H1 (cell line): ENCODE measurements at regions not wholly inside any gene's neighbourhood (a gene's known extent, or its start where the extent isn't known, plus 50 kb on each side); places are given as distances from the start of the nearest gene placed in this dataset.

Experiments
- CTCF ChIA-PET: fragments of 300-600 bp; sonication (Branson Sonifier 250); formaldehyde crosslinking; loops from one replicate; lab custom pipeline; 2021; ENCODE audit not compliant: partially characterized antibody; lab: Charles Lee
- POLR2A ChIA-PET: fragments of 300-600 bp; sonication (Branson Sonifier 250); formaldehyde crosslinking; loops from one replicate; lab custom pipeline; 2021; ENCODE audit warnings: inconsistent platforms; ENCODE audit not compliant: partially characterized antibody; lab: Charles Lee
- DNase-seq, 2 experiments: peaks; one replicate each; pipeline versions ENCODE4 v3.0.0 to v3.0.0-alpha.2; 2010 to 2022; ENCODE audit warnings: low spot score in 2 of 2, low read depth in 1 of 2, mixed read lengths in 1 of 2
- FAIRE-seq: peaks from 2 replicates; lab custom pipeline; 2011; peaks lifted over from hg19 to GRCh38; lab: Jason Lieb, UNC
- H2AFZ ChIP-seq: 2 replicates; pipeline ENCODE4 v1.8.1; 2012; ENCODE audit warnings: low read length, inconsistent platforms
- H2AK5ac ChIP-seq: 2 replicates; pipeline ENCODE4 v1.6.1; 2013; ENCODE audit warnings: low read depth, low read length
- H2BK120ac ChIP-seq: replicated peaks from 2 replicates; pipeline ENCODE3; 2013; ENCODE audit warnings: low read depth, low read length, inconsistent platforms
- H2BK12ac ChIP-seq: 2 replicates; pipeline ENCODE4 v1.6.1; 2013; ENCODE audit warnings: low read depth, low read length
- H2BK15ac ChIP-seq: 2 replicates; pipeline ENCODE4 v1.6.1; 2013; ENCODE audit warnings: low read length
- H2BK20ac ChIP-seq: 2 replicates; pipeline ENCODE4 v1.6.1; 2013; ENCODE audit warnings: low read length
- H2BK5ac ChIP-seq: 2 replicates; pipeline ENCODE4 v1.6.1; 2013; ENCODE audit warnings: low read depth, low read length
- H3K14ac ChIP-seq: 2 replicates; pipeline ENCODE4 v1.6.1; 2013; ENCODE audit warnings: inconsistent platforms; ENCODE audit not compliant: insufficient read length
- H3K18ac ChIP-seq: 2 replicates; pipeline ENCODE4 v1.6.1; 2013; ENCODE audit warnings: low read length; ENCODE audit errors: extremely low read depth
- H3K23ac ChIP-seq: 2 replicates; pipeline ENCODE4 v1.6.1; 2013; ENCODE audit warnings: inconsistent platforms; ENCODE audit not compliant: insufficient read length
- H3K23me2 ChIP-seq: 2 replicates; pipeline ENCODE4 v1.6.1; 2013; ENCODE audit warnings: low read depth, low read length
- H3K27ac ChIP-seq: 2 replicates; pipeline ENCODE4 v1.6.1; 2011; ENCODE audit warnings: low read depth, low read length, inconsistent platforms
- H3K27me3 ChIP-seq, 4 experiments: replicated peaks in 1 of 4; 1 replicate in 1 of 4; 2 replicates in 3 of 4; pipeline versions ENCODE4 v1.6.1 to v1.8.1; 2011 to 2013; ENCODE audit warnings: low read length in 3 of 4, mild to moderate bottlenecking in 3 of 4, inconsistent platforms in 2 of 4, mixed read lengths in 2 of 4, moderate library complexity in 1 of 4; ENCODE audit not compliant: control insufficient read depth in 3 of 4, insufficient read depth in 3 of 4; ENCODE audit errors: extremely low read depth in 1 of 4
- H3K36me3 ChIP-seq, 4 experiments: 2 replicates each; pipeline versions ENCODE4 v1.6.1 to v1.8.1; 2011 to 2013; ENCODE audit warnings: mild to moderate bottlenecking in 4 of 4, low read length in 3 of 4, moderate library complexity in 2 of 4, control low read depth in 1 of 4, inconsistent platforms in 1 of 4; ENCODE audit not compliant: insufficient read depth in 4 of 4, control insufficient read depth in 2 of 4
- H3K4ac ChIP-seq: replicated peaks from 2 replicates; pipeline ENCODE3; 2013; ENCODE audit warnings: low read length, low read depth, mixed read lengths, inconsistent platforms; ENCODE audit not compliant: insufficient read length
- H3K4me1 ChIP-seq, 4 experiments: replicated peaks in 1 of 4; 1 replicate in 1 of 4; 2 replicates in 3 of 4; pipeline versions ENCODE4 v1.6.1 to v1.8.1; 2011 to 2013; ENCODE audit warnings: low read length in 3 of 4, inconsistent platforms in 2 of 4, mixed read lengths in 1 of 4; ENCODE audit not compliant: insufficient read depth in 4 of 4, control insufficient read depth in 3 of 4
- H3K4me2 ChIP-seq, 2 experiments: 2 replicates each; pipeline versions ENCODE4 v1.6.1 to v1.8.1; 2011 to 2013; ENCODE audit warnings: low read depth in 2 of 2, low read length in 2 of 2, control low read depth in 1 of 2, inconsistent platforms in 1 of 2, mild to moderate bottlenecking in 1 of 2; ENCODE audit not compliant: insufficient read depth in 1 of 2
- H3K4me3 ChIP-seq, 4 experiments: fragments of 200-600, 300-600 bp in 1 of 4; sonication (generic), shearing (Covaris generic), sonication (Bioruptor Twin) in 1 of 4; 2 replicates each; pipeline versions ENCODE4 v1.5.1 to v1.8.1; 2011 to 2016; ENCODE audit warnings: low read length in 4 of 4, low read depth in 3 of 4, control low read depth in 2 of 4, inconsistent platforms in 2 of 4, mild to moderate bottlenecking in 2 of 4, mixed read lengths in 1 of 4, moderate library complexity in 1 of 4; ENCODE audit not compliant: insufficient read depth in 2 of 4; ENCODE audit errors: extremely low read depth in 1 of 4
- H3K56ac ChIP-seq: replicated peaks from 2 replicates; pipeline ENCODE3; 2013; ENCODE audit warnings: low read depth, mild to moderate bottlenecking, mixed read lengths, low read length, inconsistent platforms; ENCODE audit not compliant: insufficient read length
- H3K79me1 ChIP-seq: 2 replicates; pipeline ENCODE4 v1.6.1; 2013; ENCODE audit warnings: low read depth, low read length, control low read depth
- H3K79me2 ChIP-seq, 2 experiments: 2 replicates each; pipeline versions ENCODE4 v1.6.1 to v1.8.1; 2012 to 2013; ENCODE audit warnings: low read length in 2 of 2, mild to moderate bottlenecking in 2 of 2, inconsistent platforms in 1 of 2; ENCODE audit not compliant: insufficient read depth in 2 of 2, control insufficient read depth in 1 of 2
- H3K9ac ChIP-seq, 4 experiments: replicated peaks in 1 of 4; 1 replicate in 1 of 4; 2 replicates in 3 of 4; pipeline versions ENCODE4 v1.6.1 to v1.8.1; 2011 to 2013; ENCODE audit warnings: low read depth in 3 of 4, low read length in 3 of 4, control low read depth in 2 of 4, mild to moderate bottlenecking in 2 of 4, moderate library complexity in 2 of 4, inconsistent platforms in 1 of 4; ENCODE audit errors: extremely low read depth in 1 of 4
- H3K9me3 ChIP-seq, 2 experiments: 2 replicates each; pipeline versions ENCODE4 v1.6.1 to v1.8.1; 2012 to 2013; ENCODE audit warnings: mild to moderate bottlenecking in 2 of 2, moderate library complexity in 2 of 2, control low read depth in 1 of 2, inconsistent platforms in 1 of 2, low read depth in 1 of 2, low read length in 1 of 2, mixed read lengths in 1 of 2; ENCODE audit not compliant: insufficient read depth in 2 of 2
- H4K20me1 ChIP-seq, 2 experiments: replicated peaks in 1 of 2; 2 replicates each; pipeline versions ENCODE3 to v1.8.1; 2011 to 2013; ENCODE audit warnings: inconsistent platforms in 2 of 2, low read length in 2 of 2, mild to moderate bottlenecking in 1 of 2; ENCODE audit not compliant: insufficient read depth in 2 of 2, control insufficient read depth in 1 of 2
- H4K5ac ChIP-seq: 2 replicates; pipeline ENCODE4 v1.6.1; 2013; ENCODE audit warnings: low read length, low read depth, mixed read lengths, inconsistent platforms; ENCODE audit not compliant: insufficient read length
- H4K8ac ChIP-seq: 2 replicates; pipeline ENCODE4 v1.8.0; 2013; ENCODE audit warnings: mild to moderate bottlenecking, moderate library complexity, low read length, inconsistent platforms; ENCODE audit not compliant: insufficient read depth; ENCODE audit errors: extremely low read depth
- H4K91ac ChIP-seq: replicated peaks from 2 replicates; pipeline ENCODE3; 2013; ENCODE audit warnings: low read length, mixed read lengths, inconsistent platforms; ENCODE audit not compliant: insufficient read length
- CTCF ChIP-seq, 3 experiments: IDR thresholded peaks; 1 replicate in 2 of 3; 2 replicates in 1 of 3; pipeline versions ENCODE4 v1.5.1 to v1.6.1; 2011; ENCODE audit warnings: low read length in 3 of 3, mild to moderate bottlenecking in 3 of 3, inconsistent platforms in 2 of 3, low read depth in 1 of 3, moderate library complexity in 1 of 3; ENCODE audit not compliant: insufficient read depth in 1 of 3; ENCODE audit errors: control extremely low read depth in 1 of 3
- RBBP5 ChIP-seq: IDR thresholded peaks from 2 replicates; pipeline ENCODE4 v1.7.1; 2012; ENCODE audit warnings: low read depth, mild to moderate bottlenecking, inconsistent platforms, low read length, moderate library complexity, borderline replicate concordance
- TAF1 ChIP-seq: IDR thresholded peaks from 2 replicates; pipeline ENCODE4 v1.6.1; 2011; ENCODE audit warnings: mild to moderate bottlenecking, low read depth, low read length
- TCF12 ChIP-seq: IDR thresholded peaks from 2 replicates; pipeline ENCODE4 v1.6.1; 2011; ENCODE audit warnings: low read depth, mild to moderate bottlenecking, low read length
- TEAD4 ChIP-seq: IDR thresholded peaks from 2 replicates; pipeline ENCODE4 v1.6.1; 2012; ENCODE audit warnings: low read depth, low read length, inconsistent platforms, mixed read lengths
- WGBS, 2 experiments: shearing (Covaris generic) in 1 of 2; methylation state at CpG; one replicate each; pipeline versions ENCODE4 v1.1.6 to v1.1.7; 2013 to 2015; ENCODE audit warnings: low lambda C conversion rate in 2 of 2, mixed read lengths in 2 of 2, inconsistent platforms in 1 of 2, low coverage in 1 of 2, missing lambda C conversion rate in 1 of 2; ENCODE audit not compliant: insufficient replicate concordance in 2 of 2, insufficient coverage in 1 of 2, insufficient read length in 1 of 2; ENCODE audit errors: extremely low coverage in 1 of 2, missing lambda C conversion rate in 1 of 2; 5-methylcytosine and 5-hydroxymethylcytosine counted together

DNA sequence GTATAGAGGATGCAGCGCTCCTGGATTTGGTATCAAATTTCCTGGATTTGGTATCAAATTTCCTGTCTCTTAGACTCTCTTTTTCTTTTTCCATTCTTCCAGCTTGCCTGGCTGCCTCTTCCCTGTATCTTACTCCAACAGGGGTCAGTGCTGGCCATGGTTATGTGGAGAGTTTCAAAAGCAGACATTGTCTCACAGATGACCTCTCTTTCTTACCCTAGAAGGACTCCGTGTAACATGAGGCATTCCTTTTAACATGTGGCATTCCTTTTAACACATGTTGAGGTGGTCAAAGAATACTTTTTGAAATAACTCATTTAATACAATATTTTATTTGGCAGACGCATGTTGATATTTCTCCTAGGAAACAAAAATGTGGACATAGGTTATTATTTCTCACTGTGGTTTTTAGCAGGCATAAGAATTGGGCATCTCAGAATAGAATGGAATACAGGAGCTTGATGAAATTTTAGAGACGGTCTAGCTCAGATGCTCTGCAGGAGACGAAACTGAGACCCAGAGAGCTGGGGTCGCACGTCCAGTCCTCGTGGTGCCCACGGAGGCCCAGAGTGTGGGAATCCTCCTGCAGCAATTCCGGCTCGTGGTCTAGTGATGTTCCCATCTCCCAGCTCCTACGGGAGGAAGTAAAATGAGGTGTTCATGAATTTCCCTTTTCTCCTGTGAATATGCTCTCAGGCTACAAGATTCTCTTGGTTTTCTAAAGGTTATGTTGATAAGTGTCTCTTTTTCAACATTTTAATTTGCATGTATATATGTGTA is 59.6 kb upstream of the PITRM1 start:
- Histone ChIP-seq H3K4me1 (no peaks in the 10 kb centered on the region), H2BK12ac (no peak overlapping the region), H2AK5ac (no peak overlapping the region), H3K23me2 (no peaks in the 10 kb centered on the region), H3K18ac (no peak overlapping the region), H3K9me3 (peaks cover 0 to 2% of the 10 kb centered on the region in 2 experiments; a peak in 1 of 4 replicates), H4K8ac (no peak overlapping the region), H3K4ac (no peak overlapping the region), H2BK15ac (no peak overlapping the region), H3K4me3 (no peak overlapping the region), H2BK20ac (no peak overlapping the region), H3K79me2 (no peaks in the 10 kb centered on the region), H2BK120ac (no peak overlapping the region), H3K56ac (no peak overlapping the region), H3K14ac (no peak overlapping the region), H3K23ac (no peak overlapping the region), H2BK5ac (no peak overlapping the region), H2AFZ (no peak overlapping the region), H4K5ac (no peak overlapping the region), H3K36me3 (no peaks in the 10 kb centered on the region), H3K79me1 (no peaks in the 10 kb centered on the region), H3K4me2 (no peak overlapping the region), H3K27ac (no peak overlapping the region), H3K27me3 (no peaks in the 10 kb centered on the region), H4K20me1 (no peaks in the 10 kb centered on the region), H3K9ac (no peak overlapping the region), H4K91ac (no peak overlapping the region)
- CTCF ChIA-PET: interaction anchor here (0.6 to 1.1 kb wide), 5 partner anchors 11 to 747 kb away, joined by 3 read pairs; no protein-coding TSS in a partner anchor
- FAIRE-seq: no peak
- POLR2A ChIA-PET: no interaction called here
- 92% methylated on average over 12 of the region's 12 CpGs; no CpG with 5 or more reads in 1 of the 2 experiments for WGBS, 2 experiments
- DNase-seq: no peak
- TF ChIP-seq RBBP5 (no peak), TEAD4 (no peak), TCF12 (no peak), TAF1 (no peak), CTCF (IDR thresholded peaks at IDR 0.05; ENCODE audit: control extremely low read depth in 1 of 3, insufficient read depth in 1 of 3, low read depth in 1 of 3, low read length in 3 of 3) (peak in 1 of 3 experiments; percentile 25; a peak in 2 of 4 replicates)
